ENCODE measurements at regions not wholly inside any gene's neighbourhood (a gene's known extent, or its start where the extent isn't known, plus 50 kb on each side); places are given as distances from the start of the nearest gene placed in this dataset.

- no peak for DNase-seq (ENCODE audit: low read depth in 3 of 3, low spot score in 2 of 3)
These were observed 113.7 kb upstream of the DHX40 start for GRCh38 chr17:59451706-59452105.

- DNase-seq (ENCODE audit: low read depth in 3 of 3, low spot score in 2 of 3), result no peak
These were observed 110.7 kb upstream of the DHX40 start for GRCh38 chr17:59454633-59455105.

GRCh38 chr17:59456428-59456827 is 109.0 kb upstream of the DHX40 start:
- no peak for DNase-seq (ENCODE audit: low read depth in 3 of 3, low spot score in 2 of 3)

GRCh38 chr17:59456923-59457615 is 108.3 kb upstream of the DHX40 start:
- no peak for DNase-seq (ENCODE audit: low read depth in 3 of 3, low spot score in 2 of 3)

GRCh38 chr17:59462385-59462784 is 103.0 kb upstream of the DHX40 start:
- no peak for DNase-seq (ENCODE audit: low read depth in 3 of 3, low spot score in 2 of 3)

- DNase-seq (ENCODE audit: low read depth in 3 of 3, low spot score in 2 of 3), result no peak
These were observed 101.2 kb upstream of the DHX40 start for GRCh38 chr17:59464246-59464645.

- no peak for DNase-seq (ENCODE audit: low read depth in 3 of 3, low spot score in 2 of 3)
These were observed 99.5 kb upstream of the DHX40 start for GRCh38 chr17:59465949-59466307.

GRCh38 chr17:59466946-59467801 is 98.2 kb upstream of the DHX40 start:
- no peak for DNase-seq (ENCODE audit: low read depth in 3 of 3, low spot score in 2 of 3)

GRCh38 chr17:59469786-59470485 is 95.5 kb upstream of the DHX40 start:
- DNase-seq (ENCODE audit: low read depth in 3 of 3, low spot score in 2 of 3), result no peak

GRCh38 chr17:59470624-59471297 is 94.6 kb upstream of the DHX40 start:
- no peak for DNase-seq (ENCODE audit: low read depth in 3 of 3, low spot score in 2 of 3)

- no peak for DNase-seq (ENCODE audit: low read depth in 3 of 3, low spot score in 2 of 3)
These were observed 89.0 kb upstream of the DHX40 start for GRCh38 chr17:59476413-59476812.

- no peak for DNase-seq (ENCODE audit: low read depth in 3 of 3, low spot score in 2 of 3)
These were observed 86.3 kb upstream of the DHX40 start for GRCh38 chr17:59479141-59479540.

- no peak for DNase-seq (ENCODE audit: low read depth in 3 of 3, low spot score in 2 of 3)
These were observed 81.5 kb upstream of the DHX40 start for GRCh38 chr17:59483860-59484259.

GRCh38 chr17:59485015-59485414 is 80.4 kb upstream of the DHX40 start:
- DNase-seq (ENCODE audit: low read depth in 3 of 3, low spot score in 2 of 3), result no peak

- DNase-seq (ENCODE audit: low read depth in 3 of 3, low spot score in 2 of 3), result no peak
These were observed 79.5 kb upstream of the DHX40 start for GRCh38 chr17:59485946-59486345.

GRCh38 chr17:59487161-59487873 is 78.1 kb upstream of the DHX40 start:
- no peak for DNase-seq (ENCODE audit: low read depth in 3 of 3, low spot score in 2 of 3)

GRCh38 chr17:59488805-59489204 is 76.6 kb upstream of the DHX40 start:
- DNase-seq (ENCODE audit: low read depth in 3 of 3, low spot score in 2 of 3), result no peak

GRCh38 chr17:59490216-59490615 is 75.2 kb upstream of the DHX40 start:
- no peak for DNase-seq (ENCODE audit: low read depth in 3 of 3, low spot score in 2 of 3)

GRCh38 chr17:59491353-59492090 is 73.9 kb upstream of the DHX40 start:
- no peak for DNase-seq (ENCODE audit: low read depth in 3 of 3, low spot score in 2 of 3)

GRCh38 chr17:59492091-59492451 is 73.3 kb upstream of the DHX40 start:
- no peak for DNase-seq (ENCODE audit: low read depth in 3 of 3, low spot score in 2 of 3)
